NCI-H446 (cell line): ENCODE measurements at regions not wholly inside any gene's neighbourhood (a gene's known extent, or its start where the extent isn't known, plus 50 kb on each side); places are given as distances from the start of the nearest gene placed in this dataset.
"Not testable (repeated sequence)": the region's sequence is repeated elsewhere in the genome, so short reads cannot be mapped to it uniquely, and the experiment has no call there.

ENCODE experiments used
- DNase-seq, 2 experiments: peaks; one replicate each; lab custom pipeline; 2025; lab: John Stamatoyannopoulos, UW

DNA sequence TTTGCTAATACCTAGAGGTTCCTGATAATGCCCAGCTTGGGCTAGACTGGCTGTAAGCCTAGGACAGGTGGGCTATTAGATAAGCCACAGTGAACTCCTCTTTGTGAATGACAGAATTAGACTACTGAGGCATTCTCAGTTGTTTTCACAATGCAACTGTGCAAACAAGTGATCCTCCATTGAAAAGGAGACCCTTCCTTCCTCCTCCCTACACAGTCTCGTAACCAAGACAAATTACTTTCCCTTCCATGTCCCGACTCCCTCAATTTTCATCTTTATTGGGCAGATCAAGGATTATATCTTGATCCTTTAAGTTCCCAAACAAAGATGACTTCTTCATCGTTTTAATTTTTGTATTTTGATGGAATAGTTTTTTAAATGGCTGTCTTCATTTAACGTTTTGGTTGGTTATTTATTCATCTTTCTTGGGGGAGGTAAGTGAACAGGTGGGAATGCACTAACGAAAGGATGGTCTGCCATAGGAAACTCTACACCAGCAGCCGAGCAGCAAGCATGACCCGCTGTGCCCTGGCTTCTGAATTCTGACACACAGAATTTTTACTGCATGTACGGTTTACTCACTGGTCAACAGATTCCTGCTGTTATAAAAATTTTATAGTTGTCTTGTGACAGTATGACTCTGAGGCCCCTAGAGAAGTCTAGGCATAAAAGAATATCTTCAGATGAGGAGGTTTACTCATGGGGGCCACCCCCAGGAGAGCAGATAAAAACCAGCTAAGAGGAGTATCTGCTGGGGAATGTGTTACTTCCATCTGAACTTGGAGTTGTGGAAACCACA, 137.5 kb upstream of the TUT7 start:
- DNase-seq: no peak

DNA sequence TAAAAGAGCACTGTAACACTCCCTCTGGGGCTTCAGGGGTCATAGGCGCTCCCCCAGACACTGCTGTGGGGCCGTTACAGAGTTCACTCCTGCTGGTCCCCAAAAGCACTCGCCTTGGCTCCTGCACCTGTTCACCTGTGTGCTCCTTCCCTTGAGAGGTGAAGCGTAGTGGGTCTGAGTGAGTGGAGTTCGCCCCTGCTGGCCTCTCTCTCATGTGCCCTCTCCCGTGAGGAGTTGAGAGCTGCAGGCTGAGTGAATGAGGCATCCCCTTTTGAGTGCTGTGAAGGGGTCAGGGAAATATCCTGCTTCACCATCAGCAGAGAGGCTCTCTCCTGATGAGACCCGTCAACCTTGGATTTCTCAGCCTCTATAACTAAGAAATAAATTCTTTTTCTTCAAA, 134.6 kb upstream of the TUT7 start:
- no peak for DNase-seq

DNA sequence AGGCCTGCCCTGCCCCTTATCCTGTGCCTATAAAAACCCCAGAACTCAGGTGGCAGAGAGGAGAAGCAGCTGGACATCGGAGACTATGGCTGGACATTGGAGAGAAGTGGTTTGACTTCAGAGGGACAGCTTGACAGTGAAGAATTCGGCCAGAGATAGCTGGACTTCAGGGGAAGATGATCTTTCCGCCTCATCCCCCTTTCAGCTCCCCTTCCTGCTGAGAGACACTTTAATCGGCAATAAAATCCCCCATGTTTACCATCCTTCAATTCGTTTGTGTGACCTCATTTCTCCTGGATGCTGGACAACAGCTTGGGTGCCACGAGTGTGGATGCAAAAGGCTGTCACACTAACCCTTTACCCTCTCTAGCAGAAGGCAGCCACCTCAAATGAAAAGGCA, 134.1 kb upstream of the TUT7 start:
- DNase-seq: no peak

DNA sequence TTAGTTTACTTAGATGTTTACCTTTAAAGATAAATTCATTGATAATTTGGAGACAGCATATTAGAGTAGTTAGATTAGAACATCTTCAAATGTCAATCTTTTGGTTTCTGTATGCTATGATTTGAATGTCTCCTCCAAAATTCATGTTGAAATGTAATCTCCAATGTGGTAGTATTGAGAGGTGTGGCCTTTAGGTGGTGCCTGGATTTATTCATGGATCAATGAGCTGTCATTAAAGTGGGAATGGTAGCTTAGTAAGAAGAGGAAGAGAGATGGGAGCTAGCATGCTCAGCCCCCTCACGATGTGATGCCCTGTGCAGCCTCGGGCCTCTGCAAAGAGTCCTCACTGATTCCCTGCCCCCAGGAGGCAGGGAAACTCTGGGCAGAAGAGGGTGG, 133.6 kb upstream of the TUT7 start:
- DNase-seq: no peak

DNA sequence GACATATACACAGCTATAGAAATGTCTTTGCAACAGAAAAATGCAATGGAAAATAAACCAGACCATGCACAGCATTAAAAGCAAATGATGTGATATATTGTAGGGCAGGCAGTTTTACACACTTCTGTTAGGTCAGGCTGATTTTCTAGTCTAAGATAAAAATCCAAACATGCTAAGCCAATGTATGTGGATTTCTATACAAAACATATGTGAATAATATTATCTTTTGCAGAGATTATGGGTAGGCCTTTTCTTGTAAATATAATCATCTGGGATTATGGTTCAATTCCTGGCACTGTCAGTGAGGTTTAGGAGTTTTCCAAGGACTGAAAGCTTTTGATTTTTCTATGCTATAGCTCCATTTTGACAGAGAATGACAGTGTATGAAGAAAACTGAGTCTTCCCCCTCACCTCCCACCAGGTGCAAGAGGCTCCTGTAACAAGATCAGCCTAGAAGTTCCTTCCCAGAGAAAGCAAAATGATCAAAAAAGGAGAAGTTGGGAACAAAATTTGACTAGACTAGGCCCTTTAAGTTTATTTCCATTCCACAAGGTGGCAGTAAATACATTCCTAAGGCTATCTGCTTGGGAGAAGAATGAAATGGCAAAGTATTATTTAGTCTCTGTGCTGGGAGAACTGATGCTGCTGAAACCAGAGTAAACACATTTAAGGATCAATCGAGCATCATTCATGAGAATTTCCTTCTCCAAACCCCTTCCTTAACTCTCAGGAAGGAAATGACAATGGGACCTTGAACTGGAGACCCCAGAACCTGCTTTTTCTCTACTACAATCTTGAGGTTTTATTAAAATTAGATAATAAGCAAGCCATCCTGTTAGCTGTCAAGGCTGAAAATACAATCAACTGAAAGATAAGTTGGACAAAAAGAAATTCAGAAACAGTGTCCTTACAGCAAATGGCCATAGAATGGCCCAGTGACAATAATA, 133.0 kb upstream of the TUT7 start:
- DNase-seq: peak in 1 of 2 experiments; percentile 21

DNA sequence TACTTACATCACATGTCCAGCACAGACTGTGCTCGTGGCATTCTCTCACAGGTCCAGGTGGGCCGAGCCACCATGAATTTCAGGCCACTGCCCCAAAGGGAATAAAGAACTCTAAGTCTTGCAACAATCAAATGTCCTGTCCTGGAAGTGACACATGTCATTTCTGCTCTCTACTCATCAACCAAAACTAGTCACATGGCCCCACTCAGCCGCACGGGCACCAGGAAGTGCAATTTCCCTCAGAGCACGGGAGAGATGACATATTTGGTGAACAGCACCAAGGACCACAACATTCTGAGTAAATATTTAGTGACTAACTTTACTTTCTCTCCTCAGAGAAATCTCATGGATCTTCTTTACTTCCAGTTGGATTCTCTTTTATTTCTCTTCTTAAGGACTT, 131.1 kb upstream of the TUT7 start:
- DNase-seq: no peak

DNA sequence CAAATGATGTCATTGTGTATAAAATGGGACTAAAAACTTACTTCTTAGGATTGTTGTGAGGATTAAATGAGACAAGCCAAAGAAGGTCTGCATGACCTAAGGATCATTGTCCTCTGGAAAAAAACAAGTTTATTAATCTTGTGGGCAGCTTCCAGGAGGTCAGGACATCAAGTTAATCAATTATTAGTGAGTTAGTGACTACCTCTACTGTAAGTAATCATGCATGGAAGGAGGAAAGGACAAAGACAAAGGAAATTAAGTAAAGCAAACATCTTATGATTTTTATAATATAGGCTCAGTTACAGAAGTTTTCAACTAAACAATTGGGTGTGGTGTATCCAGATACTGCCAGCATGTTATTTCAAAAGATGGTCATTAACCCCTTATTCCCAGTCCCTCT, 129.3 kb upstream of the TUT7 start:
- no peak for DNase-seq

DNA sequence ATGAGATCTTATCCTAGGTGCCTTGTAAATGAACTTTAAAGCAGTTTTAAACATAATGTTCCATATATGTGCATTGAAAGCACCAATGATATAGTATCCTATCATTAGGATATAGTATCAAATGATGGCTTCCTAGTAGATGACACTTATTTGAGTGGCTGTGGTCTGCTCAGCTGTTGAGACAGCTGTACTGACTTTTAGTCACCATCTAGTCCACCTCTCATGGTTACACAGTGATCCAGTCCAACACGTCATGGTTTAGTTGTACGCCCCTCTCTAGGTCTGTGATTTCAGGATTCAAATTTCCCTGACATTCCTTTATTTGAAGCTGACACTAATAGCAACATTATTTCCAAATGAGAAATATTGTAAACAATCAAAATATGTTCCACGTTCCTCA, 127.3 kb upstream of the TUT7 start:
- no peak for DNase-seq

DNA sequence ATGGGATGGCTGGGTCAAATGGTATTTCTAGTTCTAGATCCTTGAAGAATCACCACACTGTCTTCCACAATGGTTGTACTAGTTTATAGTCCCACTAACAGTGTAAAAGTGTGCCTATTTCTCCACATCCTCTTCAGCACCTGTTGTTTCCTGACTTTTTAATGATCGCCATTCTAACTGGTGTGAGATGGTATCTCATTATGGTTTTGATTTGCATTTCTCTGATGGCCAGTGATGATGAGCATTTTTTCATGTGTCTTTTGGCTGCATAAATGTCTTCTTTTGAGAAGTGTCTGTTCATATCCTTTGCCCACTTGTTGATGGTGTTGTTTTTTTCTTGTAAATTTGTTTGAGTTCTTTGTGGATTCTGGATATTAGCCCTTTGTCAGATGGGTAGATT, 121.0 kb upstream of the TUT7 start:
- not testable (repeated sequence) for DNase-seq

DNA sequence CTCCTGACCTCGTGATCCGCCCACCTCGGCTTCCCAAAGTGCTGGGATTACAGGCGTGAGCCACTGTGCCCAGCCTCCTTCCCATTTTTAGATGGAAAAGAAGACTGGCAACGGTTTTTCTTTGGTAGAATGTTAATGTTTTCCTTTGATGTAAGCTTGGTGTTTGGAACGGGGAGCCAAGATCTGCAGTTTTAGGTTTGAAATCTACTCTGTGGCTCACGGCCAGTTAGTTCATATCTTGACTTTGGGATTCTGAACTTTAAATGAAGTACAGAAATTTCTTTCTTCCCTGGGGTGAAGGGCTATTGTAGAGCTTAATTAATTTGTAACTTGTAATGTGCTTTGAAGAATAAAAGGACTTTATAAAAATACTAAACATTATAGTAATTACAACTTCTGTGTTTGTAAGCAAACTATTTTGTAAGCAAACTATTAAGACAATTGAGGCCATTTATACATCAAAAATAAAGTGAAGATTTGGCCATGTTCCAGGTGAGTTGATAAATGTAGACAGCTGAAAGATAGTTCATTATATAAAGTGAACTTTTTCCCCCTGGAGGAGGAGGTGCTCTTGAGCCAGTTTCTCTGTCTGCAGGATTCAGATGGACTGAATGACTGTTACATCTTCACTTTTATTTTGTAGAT, 117.1 kb upstream of the TUT7 start:
- no peak for DNase-seq

DNA sequence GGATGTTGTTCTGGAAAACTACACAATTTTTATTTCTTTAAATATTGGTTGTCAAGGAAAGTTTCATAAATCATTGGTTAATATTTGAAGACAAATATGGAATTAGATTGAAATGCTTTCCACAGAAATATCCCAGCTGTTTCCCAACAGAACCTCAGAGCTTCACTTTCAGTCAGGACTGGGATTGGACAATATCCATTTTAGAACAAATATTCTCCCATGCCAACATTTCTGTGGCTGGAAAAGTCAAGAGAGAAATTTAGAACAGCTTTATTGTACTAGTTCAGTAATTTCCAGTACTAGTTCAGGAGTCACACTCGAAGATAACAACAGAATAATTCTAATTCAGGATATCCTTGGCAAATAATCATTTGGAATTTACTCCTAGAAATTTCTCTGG, 116.1 kb upstream of the TUT7 start:
- DNase-seq: no peak

DNA sequence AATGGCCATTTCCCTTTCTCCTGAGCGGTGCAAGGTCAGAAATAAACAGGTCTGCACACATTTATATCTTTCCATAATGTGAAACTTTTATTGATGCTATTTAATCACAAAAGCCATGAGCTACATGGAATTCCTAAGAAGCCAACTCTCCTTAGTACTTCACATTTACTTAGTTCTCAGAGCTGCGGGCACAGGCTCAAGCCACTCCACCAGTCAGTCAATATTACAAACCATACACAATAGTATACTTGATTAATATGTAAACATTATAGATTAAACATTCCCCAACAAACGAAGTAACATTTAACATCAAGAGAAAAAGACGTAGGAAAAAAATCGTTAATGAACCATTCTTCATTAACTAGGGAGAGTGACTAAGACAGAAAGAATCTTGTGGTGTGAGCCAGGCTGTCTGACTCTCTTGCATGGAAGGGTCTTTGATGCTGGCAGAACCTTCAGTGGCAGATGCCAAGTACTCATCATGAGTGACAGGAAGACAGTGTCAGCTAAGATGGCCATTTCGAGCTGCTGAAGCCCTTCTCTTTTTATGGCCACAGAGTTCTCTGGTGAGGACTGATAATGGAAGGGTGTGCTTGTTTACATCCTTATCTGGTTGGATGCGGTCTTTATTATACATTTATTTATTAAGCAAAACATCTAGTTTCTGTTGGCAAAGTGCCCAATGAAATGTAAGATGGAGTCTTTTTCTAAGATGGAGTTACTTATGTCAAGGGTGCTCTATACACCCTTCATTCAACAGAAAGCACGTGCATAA, 115.5 kb upstream of the TUT7 start:
- DNase-seq: peak in 1 of 2 experiments; percentile 23

DNA sequence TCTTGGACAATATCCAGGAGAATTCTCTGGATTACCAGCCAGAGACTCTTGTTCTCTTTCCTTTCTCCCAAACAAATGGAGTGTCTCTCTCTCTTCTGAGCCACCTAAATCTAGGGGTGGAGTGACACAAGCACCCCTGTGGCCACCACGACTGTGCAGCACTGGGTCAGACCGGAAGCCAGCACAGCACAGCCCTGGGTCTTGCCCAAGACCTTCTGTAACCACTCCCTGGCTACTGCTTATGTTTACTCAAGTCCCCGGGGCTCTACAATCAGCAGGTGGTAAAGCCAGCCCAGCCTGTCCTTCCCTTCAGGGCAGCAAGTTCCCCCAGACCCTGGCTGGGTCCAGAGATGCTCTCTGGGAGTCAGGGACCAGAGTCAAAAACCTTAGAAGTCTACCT, 110.0 kb upstream of the TUT7 start:
- no peak for DNase-seq

DNA sequence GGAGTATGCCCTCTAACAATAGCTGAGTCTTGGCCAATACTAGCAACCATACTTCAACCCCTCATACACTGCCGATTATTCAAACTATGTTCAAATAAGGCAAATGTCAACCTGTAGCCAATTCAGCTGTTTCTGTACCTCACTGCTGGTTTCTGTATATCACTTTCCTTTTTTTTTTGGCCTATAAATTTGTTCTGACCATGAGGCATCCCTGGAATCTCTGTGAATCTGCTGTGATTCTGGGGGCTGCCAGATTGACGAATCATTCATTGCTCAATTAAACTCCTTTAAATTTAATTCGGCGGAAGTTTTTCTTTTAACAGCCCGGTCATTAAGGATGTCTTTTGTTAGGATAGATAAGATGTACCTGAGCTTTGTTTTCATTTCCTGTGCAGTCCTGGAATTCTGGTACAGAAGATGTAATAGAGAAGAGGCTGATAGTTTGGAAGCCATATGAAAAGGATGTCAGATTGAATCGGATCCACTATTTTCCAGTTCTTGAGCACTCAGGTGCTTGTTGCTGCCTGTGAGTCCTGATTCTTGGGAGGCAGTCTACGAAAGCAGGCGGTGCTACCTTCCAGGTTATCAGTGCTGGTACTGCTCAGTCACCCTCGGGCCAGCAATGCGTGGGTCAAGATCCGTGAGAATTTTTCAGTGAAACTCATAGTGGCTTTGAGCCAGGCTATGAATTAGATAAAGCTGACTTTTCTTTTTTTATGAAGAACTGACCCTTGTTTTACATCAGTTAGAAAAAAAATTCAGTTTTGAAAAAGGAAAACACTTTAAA, 106.2 kb upstream of the TUT7 start:
- no peak for DNase-seq

DNA sequence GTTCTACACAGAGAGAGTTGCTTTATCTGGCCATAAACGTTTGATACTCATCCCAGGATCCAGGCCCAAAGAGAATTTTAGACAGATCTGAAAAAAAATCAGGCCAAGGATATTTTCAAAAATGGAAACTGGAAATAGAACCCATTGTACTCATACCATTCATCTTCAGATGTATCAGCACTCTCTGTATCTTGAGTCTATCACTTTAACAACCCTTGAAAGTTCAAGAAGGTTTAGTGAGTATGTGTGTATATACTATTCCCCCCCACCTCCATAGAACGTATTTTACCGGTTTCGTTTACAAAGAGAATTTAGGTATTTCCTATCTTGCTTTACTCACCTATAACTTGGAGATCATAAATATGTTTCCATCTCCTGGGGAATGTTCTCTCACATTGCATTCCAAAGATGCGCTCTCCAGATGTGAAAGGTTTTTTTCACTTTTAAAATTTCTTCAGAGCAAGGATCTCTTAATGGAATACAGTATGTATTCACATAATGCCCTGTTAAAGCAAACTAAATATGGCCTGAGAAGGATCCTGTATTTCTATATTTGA, 105.5 kb upstream of the TUT7 start:
- no peak for DNase-seq

DNA sequence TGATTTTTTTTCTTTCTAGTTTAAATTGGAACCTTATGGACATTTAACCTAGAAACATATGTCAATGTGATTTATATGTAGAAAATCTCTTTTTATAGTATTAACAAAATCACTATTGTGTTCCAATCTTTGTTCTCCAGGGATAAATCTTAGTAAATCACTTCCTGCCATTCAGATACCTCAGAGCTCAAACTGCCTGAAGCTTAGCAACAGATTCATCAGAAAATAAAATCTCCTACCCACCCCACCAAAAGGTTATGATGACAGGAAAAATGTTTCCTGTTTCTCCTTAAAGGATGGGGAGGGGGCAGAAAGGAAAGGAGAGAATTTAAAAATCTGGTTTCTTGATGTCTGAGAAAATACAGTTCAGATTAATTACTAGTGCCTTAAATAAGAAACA, 105.0 kb upstream of the TUT7 start:
- no peak for DNase-seq

DNA sequence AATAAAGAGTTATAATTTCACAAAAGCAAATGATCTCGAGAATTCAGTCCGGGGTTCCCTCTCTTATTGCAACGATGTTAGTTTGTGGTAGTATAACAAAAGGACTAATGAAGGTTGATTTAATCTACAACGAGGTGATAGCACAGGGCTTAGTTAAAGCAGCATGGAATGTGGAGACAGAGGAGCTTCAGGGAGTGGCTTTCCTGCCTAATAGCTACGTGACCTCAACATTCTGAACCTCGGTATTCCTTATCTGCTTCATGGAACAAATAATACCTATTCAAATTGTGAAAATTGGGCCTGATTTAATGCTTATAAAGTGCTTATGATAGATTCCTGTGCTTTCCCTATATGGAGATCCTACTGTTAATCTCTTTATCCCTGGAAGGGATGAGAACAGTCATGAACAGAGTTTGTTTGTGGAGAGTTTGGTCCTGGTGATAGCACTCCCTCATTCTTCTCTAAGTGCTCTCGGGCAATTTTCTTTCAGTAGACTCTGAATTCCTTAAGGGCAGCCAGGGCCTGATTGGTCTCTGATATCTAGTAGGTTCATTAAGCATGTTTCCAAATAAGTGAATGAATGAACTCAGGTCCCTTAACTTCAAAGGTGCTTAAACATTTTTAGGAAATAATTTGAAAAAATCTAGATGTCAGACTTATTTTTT, 104.1 kb upstream of the TUT7 start:
- DNase-seq: no peak

DNA sequence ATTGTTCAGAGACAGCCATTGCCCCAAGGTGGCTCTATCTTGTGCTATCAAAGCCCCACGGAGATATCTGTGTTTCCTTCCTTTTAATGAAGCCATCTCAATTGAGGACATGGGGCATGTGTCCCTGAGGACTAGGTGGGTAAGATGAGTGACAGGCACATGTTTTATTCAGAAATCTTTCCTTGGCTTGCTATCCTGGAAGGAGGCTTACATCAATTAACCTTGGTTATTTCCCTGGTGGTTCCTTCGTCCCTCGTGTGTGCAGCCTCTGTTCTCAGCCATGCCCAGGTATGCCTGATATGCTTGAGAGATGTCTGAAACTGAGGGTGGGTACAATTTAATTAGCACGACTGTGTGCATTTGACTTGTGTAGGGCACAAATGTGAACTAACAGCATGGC, 102.2 kb upstream of the TUT7 start:
- DNase-seq: no peak

DNA sequence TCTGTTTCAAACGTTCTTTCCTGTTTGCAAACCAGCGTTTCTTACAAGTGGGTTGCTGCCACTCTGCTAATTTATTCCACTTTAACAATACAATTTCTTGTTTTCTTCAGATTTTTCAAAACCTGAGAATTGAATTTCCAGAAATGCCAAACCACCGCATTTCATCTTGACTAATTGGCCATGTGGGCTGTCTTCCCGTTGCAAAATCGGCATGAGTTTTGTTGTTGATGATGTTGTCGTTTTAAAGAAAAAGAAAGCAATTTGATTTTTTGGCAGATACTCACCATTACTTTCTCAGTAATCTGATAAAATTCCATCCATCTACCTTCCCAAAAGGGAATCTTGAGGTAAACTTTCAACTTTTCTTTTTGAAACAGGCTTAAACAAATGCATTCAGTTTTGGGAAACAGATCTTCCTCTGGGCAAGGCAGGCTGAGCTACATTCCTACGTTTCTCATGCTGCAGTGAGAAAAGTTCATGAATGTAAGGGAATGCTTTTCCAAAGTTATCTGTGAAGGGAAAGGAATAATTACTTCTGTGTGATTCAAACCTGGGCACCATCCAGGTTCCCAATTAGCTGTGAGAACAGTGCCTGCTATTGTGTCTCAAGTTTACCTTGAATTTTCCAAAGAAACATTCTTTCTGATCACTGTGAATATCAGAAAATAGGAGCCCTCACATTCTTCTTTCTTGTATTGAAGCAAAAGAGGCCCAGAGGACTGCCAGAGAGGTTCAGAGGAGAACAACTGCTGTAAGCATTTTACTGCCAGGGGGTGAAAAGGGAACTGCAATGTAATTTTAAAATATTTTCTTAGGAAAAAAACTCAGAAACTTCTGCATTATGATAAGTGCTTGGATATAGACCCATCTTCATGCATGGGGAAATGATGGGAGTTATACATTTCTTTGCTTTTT, 100.7 kb upstream of the TUT7 start:
- DNase-seq: no peak
